Pancreas (tissue), 10 donors: ENCODE measurements at regions not wholly inside any gene's neighbourhood (a gene's known extent, or its start where the extent isn't known, plus 50 kb on each side); places are given as distances from the start of the nearest gene placed in this dataset.

ENCODE experiments used
- ATAC-seq, 4 donors: fragments of 200-7000 bp; cut with Tn5 transposase; one replicate each; pipeline versions ENCODE4 v1.8.0 to v1.9.1; 2020; ENCODE audit warnings: mild to moderate bottlenecking in 4 of 4, moderate library complexity in 4 of 4
- DNase-seq, 6 donors: peaks; one replicate each; pipeline ENCODE4 v3.0.0-alpha.2; 2020
- FAIRE-seq: peaks from 2 replicates; lab custom pipeline; 2012; peaks lifted over from hg19 to GRCh38; lab: Jason Lieb, UNC
- H3K27ac ChIP-seq, 4 donors: fragments of 200-600 bp; sonication (generic); 1 replicate in 3 of 4; 2 replicates in 1 of 4; pipeline versions ENCODE4 v1.5.0 to v1.8.0; 2020
- H3K27me3 ChIP-seq, 4 donors: fragments of 200-600 bp; one replicate each; pipeline ENCODE4 v1.8.0; 2021
- H3K36me3 ChIP-seq, 3 donors: fragments of 200-600 bp; sonication (generic) in 1 of 3; one replicate each; pipeline versions ENCODE4 v1.5.0 to v1.8.0; 2020 to 2021
- H3K4me1 ChIP-seq, 3 donors: fragments of 200-600 bp; one replicate each; pipeline ENCODE4 v1.8.0; 2021
- H3K4me3 ChIP-seq, 4 donors: fragments of 200-600 bp; sonication (generic) in 2 of 4; one replicate each; pipeline versions ENCODE4 v1.5.0 to v1.8.0; 2020 to 2021
- H3K9me3 ChIP-seq, 4 donors: fragments of 200-600 bp; one replicate each; pipeline ENCODE4 v1.8.0; 2021
- WGBS, 2 donors: extraction: QIAGEN DNeasy Blood & Tissue Kit; methylation state at CpG; one replicate each; pipeline ENCODE4 v1.1.7; 2013; 5-methylcytosine and 5-hydroxymethylcytosine counted together
- intact Hi-C, 3 donors: fragments of 100-400 bp; cut with DNase I; formaldehyde crosslinking; loops; one replicate each; pipeline versions ENCODE4 v1.11.1 to v1.14.2; 2022
- TF ChIP-seq, protein P1 (sequence below), 4 donors: fragments of 200-600 bp; sonication (generic) in 3 of 4; IDR thresholded peaks; one replicate each; pipeline versions ENCODE4 v1.5.0 to v1.8.0; 2021; ENCODE audit warnings: antibody characterized with exemption in 4 of 4
- donor health status: healthy with polysubstance abuse.
- donor health status: DM: no; HTN: no; CAD: no; lungs with moderate emphysema.
- donor health status: DM: no; HTN: no; CAD: no.
- donor health status: control.
- donor health status: control.
- donor health status: Bipolar disorder and iron deficiency.
- donor health status: DM: yes; HTN: yes; CAD: no.
- donor health status: DM: no; HTN: no; CAD: no.
- donor health status: DM: no; HTN: no; CAD: no.
- donor health status: DM: yes; HTN: yes; CAD: no.

DNA sequence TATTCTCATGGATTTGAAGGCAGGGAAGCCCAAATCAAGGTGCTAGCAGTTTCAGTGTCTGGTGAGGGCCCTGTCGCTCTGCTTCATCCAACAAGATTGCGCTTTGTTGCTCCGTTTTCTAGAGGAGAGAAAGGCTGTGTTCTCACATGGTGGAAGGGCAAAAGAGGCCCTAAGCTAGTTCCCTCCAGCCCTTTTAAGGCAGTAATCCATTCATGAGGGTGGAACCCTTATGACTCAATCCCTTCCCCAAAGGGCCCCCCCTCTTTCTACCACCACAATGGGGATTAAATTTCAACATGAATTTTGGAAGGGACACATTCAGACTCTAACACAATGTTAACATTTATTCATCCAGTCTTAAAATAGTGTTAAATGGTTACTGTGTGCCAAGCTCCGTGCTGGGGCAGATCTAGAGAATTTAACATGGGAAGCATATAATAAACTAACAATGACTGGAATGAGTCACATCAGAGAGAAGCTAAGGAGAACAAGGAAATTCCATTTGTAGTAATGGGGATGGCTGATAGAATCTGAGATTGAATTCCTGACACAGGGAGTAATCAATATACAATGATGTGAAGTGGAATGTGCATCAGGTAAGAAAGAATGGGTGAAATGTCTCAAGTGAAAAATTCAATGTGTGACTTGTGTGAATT lies 382.8 kb upstream of the ZNF608 start:
- H3K27ac ChIP-seq: no peak overlapping the region
- DNase-seq (no peak), ATAC-seq (no peak), FAIRE-seq (no peak)
- H3K27me3 ChIP-seq: no peaks in the 10 kb centered on the region
- no peak overlapping the region for H3K4me3 ChIP-seq
- H3K4me1 ChIP-seq: no peaks in the 10 kb centered on the region
- WGBS, 2 donors: 92 to 94% methylated on average over 4 of the region's 4 CpGs
- H3K9me3 ChIP-seq: no peaks in the 10 kb centered on the region
- no peaks in the 10 kb centered on the region for H3K36me3 ChIP-seq
- intact Hi-C loops: no loop called here
- TF ChIP-seq, protein P1, sequence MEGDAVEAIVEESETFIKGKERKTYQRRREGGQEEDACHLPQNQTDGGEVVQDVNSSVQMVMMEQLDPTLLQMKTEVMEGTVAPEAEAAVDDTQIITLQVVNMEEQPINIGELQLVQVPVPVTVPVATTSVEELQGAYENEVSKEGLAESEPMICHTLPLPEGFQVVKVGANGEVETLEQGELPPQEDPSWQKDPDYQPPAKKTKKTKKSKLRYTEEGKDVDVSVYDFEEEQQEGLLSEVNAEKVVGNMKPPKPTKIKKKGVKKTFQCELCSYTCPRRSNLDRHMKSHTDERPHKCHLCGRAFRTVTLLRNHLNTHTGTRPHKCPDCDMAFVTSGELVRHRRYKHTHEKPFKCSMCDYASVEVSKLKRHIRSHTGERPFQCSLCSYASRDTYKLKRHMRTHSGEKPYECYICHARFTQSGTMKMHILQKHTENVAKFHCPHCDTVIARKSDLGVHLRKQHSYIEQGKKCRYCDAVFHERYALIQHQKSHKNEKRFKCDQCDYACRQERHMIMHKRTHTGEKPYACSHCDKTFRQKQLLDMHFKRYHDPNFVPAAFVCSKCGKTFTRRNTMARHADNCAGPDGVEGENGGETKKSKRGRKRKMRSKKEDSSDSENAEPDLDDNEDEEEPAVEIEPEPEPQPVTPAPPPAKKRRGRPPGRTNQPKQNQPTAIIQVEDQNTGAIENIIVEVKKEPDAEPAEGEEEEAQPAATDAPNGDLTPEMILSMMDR (IDR thresholded peaks at IDR 0.05): no peak

DNA sequence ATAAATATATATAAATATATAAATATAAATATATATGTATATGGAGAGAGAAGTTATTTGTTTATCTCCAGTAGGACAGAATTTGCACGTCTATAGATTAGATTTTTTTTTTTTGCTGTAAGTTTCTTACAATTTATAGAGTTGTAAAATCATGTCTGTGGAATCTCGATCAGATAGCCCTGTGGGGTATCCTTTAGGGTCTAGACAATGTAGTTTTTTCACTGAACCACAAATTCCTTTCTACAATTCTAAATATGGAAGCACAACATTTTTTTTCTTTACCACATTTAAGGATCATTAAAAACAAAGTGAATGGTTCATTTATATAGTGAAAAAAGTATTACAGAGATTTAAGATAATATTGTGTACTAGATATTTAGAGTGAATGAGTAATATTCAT lies 384.2 kb upstream of the ZNF608 start:
- FAIRE-seq (no peak), ATAC-seq (no peak), DNase-seq (no peak)
- 89 to 91% methylated on average over 2 of the region's 2 CpGs for WGBS, 2 donors
- Histone ChIP-seq H3K4me1 (no peaks in the 10 kb centered on the region), H3K27me3 (no peaks in the 10 kb centered on the region), H3K27ac (no peak overlapping the region), H3K4me3 (no peak overlapping the region), H3K9me3 (no peaks in the 10 kb centered on the region), H3K36me3 (no peaks in the 10 kb centered on the region)
- TF ChIP-seq, protein P1 (IDR thresholded peaks at IDR 0.05): no peak
- intact Hi-C loops: no loop called here

- DNase-seq (no peak), ATAC-seq (peak in 3 of 4 donors; percentile 16 to 53 (median 24)), FAIRE-seq (no peak)
- Histone ChIP-seq H3K27me3 (no peaks in the 10 kb centered on the region), H3K36me3 (no peaks in the 10 kb centered on the region), H3K4me1 (no peaks in the 10 kb centered on the region), H3K9me3 (no peaks in the 10 kb centered on the region), H3K4me3 (no peak overlapping the region), H3K27ac (no peak overlapping the region)
- intact Hi-C loops: no loop called here
- TF ChIP-seq, protein P1 (IDR thresholded peaks at IDR 0.05): no peak
- 69 to 74% methylated on average over 3 of the region's 3 CpGs for WGBS, 2 donors
Measured at GRCh38 chr5:125134216-125135081, 388.0 kb upstream of the ZNF608 start.

DNA sequence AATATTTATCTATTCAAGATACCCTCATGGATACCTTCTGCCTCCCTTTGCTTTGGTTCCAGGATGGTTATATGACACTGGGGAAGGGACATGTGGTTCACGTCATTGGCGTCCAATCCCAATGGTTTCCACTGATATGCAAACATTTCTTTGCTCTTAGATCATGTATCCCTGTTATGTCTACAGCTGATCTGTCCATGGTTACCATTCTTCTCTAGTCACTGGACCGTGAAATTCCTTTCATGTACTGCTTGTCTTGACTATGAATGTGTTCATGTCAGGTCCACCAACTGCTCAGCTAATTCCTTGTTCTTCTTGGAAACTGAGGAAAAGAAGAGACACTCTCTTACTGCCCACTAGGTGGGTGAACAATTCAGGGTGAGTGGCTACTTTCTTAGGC lies 391.1 kb upstream of the ZNF608 start:
- Histone ChIP-seq H3K4me3 (no peak overlapping the region), H3K27me3 (no peaks in the 10 kb centered on the region), H3K9me3 (no peaks in the 10 kb centered on the region), H3K36me3 (no peaks in the 10 kb centered on the region), H3K27ac (no peak overlapping the region), H3K4me1 (no peaks in the 10 kb centered on the region)
- WGBS, 2 donors: 94 to 96% methylated on average over 3 of the region's 3 CpGs
- TF ChIP-seq, protein P1 (IDR thresholded peaks at IDR 0.05): no peak
- ATAC-seq (no peak), DNase-seq (no peak), FAIRE-seq (no peak)
- intact Hi-C loops: no loop called here

DNA sequence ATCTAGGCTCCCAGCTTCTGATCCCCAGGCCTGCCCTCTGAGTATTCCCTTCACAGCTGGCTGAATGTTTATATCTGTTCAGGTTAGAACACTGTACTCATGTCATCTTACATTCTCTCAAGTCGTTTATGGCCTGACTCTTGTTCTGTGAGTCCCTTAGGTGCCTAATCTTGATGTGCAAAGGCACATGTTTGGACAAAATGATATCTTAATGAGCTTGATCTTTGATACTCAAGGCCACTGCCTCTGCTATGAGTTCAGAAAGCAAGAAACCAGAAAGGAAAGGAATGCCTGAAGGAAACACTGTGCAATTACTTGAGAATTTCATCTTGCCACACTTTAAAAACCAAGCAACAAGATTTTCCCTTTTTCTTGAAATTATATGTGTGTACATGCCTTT lies 391.8 kb upstream of the ZNF608 start:
- DNase-seq: no peak
- no peak overlapping the region for H3K4me3 ChIP-seq
- intact Hi-C loops: no loop called here
- no peak for ATAC-seq
- no peak for FAIRE-seq
- no peaks in the 10 kb centered on the region for H3K9me3 ChIP-seq
- 13 to 24% methylated on average over 1 of the region's 1 CpG for WGBS, 2 donors
- TF ChIP-seq, protein P1 (IDR thresholded peaks at IDR 0.05): no peak
- H3K27ac ChIP-seq: no peak overlapping the region
- no peaks in the 10 kb centered on the region for H3K27me3 ChIP-seq
- H3K4me1 ChIP-seq: no peaks in the 10 kb centered on the region
- H3K36me3 ChIP-seq: no peaks in the 10 kb centered on the region
